ENCODE measurements at regions not wholly inside any gene's neighbourhood (a gene's known extent, or its start where the extent isn't known, plus 50 kb on each side); places are given as distances from the start of the nearest gene placed in this dataset.

DNA sequence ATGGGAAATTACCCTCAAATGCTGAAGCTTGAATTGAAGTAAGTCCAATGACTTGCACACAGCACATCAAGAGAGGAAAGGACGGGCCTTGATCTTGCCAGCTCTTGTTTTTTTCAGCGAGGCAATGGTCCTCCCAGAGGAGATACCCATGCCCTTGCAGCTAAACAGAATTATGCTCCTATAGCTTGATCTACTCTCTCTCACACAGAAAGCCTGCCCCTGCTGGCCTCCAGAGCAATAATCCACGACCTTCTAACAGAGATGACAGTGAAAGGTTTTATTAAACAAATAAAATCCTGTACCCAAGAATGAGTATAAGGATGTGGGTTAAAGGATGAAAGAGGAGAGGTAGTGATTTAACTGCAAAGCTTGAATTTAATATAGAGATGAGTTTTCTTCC, 268.0 kb downstream of the ADRA2A start:
- intact Hi-C loops (cut with micrococcal nuclease; ENCODE audit: unreplicated experiment): no loop called here
- Mint-ChIP-seq H3K9me3 (ENCODE audit: low read depth, unreplicated experiment) (no peaks in the 10 kb centered on the region), H3K4me3 (ENCODE audit: low read depth, unreplicated experiment) (no peak overlapping the region), H3K27ac (ENCODE audit: unreplicated experiment) (no peak overlapping the region), H3K27me3 (ENCODE audit: unreplicated experiment) (no peaks in the 10 kb centered on the region), H3K4me1 (ENCODE audit: low read depth, unreplicated experiment) (peaks cover 20% of the 10 kb centered on the region), H3K36me3 (ENCODE audit: insufficient read depth, unreplicated experiment) (no peaks in the 10 kb centered on the region)
- CTCF ChIA-PET: interaction anchor here (1.1 kb wide), 1 partner anchor 268 kb away, joined by 3 read pairs; the partner anchor contains the start of gene ADRA2A
- no TSS peak for BruUV-seq (replicated peaks)
- TF ChIP-seq CTCF (IDR thresholded peaks at IDR 0.05; ENCODE audit: unreplicated experiment): no peak
- DNase-seq: no peak

DNA sequence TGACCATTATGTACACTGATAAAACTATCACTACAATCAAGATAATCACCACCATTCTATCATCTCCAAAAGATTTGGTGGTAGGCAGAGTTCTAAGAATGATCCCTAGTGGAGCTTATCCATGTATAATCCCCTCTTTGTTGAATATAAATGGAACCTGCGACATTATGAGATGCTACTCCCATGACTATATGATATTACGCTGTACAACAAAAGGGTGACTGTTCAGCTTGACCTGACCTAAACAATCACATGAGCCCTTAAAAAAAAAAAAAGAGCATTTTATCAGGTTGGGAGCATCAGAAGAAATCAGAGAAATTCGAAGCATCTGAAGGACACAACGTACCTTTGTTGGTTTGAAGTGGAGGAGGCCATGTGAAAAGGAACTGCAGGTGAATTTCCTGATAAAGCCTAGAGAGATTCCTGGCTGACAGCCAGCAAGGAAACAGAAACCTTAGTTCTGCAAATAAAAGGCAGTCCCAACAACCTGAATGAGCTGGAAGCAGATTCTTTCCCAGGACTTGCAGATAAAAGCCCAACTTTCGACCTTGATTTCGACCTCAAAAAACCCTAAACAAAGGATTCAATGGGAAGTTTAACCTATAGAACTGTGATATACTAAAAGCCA, 270.7 kb downstream of the ADRA2A start:
- no peak for TF ChIP-seq CTCF (IDR thresholded peaks at IDR 0.05; ENCODE audit: unreplicated experiment)
- no peaks in the 10 kb centered on the region for H3K9me3 Mint-ChIP-seq (ENCODE audit: low read depth, unreplicated experiment)
- BruUV-seq (replicated peaks): no TSS peak
- H3K36me3 Mint-ChIP-seq (ENCODE audit: insufficient read depth, unreplicated experiment): no peaks in the 10 kb centered on the region
- peaks cover 20% of the 10 kb centered on the region for H3K4me1 Mint-ChIP-seq (ENCODE audit: low read depth, unreplicated experiment)
- H3K4me3 Mint-ChIP-seq (ENCODE audit: low read depth, unreplicated experiment): no peak overlapping the region
- peak; percentile 63 for DNase-seq
- H3K27ac Mint-ChIP-seq (ENCODE audit: unreplicated experiment): peak overlapping the region; percentile 52
- CTCF ChIA-PET: interaction anchor here (1.3 kb wide), 1 partner anchor 271 kb away, joined by 6 read pairs; the partner anchor contains the start of gene ADRA2A
- H3K27me3 Mint-ChIP-seq (ENCODE audit: unreplicated experiment): no peaks in the 10 kb centered on the region
- intact Hi-C loops (cut with micrococcal nuclease; ENCODE audit: unreplicated experiment): no loop called here

- no TSS peak for BruUV-seq (replicated peaks)
- Mint-ChIP-seq H3K27me3 (ENCODE audit: unreplicated experiment) (no peaks in the 10 kb centered on the region), H3K9me3 (ENCODE audit: low read depth, unreplicated experiment) (no peaks in the 10 kb centered on the region), H3K27ac (ENCODE audit: unreplicated experiment) (peak overlapping the region; percentile 52), H3K36me3 (ENCODE audit: insufficient read depth, unreplicated experiment) (no peaks in the 10 kb centered on the region), H3K4me1 (ENCODE audit: low read depth, unreplicated experiment) (peaks cover 20% of the 10 kb centered on the region), H3K4me3 (ENCODE audit: low read depth, unreplicated experiment) (no peak overlapping the region)
- intact Hi-C loops (cut with micrococcal nuclease; ENCODE audit: unreplicated experiment): no loop called here
- CTCF ChIA-PET: no interaction called here
- no peak for TF ChIP-seq CTCF (IDR thresholded peaks at IDR 0.05; ENCODE audit: unreplicated experiment)
- no peak for DNase-seq
These were observed 271.2 kb downstream of the ADRA2A start for GRCh38 chr10:111348076-111348475.

DNA sequence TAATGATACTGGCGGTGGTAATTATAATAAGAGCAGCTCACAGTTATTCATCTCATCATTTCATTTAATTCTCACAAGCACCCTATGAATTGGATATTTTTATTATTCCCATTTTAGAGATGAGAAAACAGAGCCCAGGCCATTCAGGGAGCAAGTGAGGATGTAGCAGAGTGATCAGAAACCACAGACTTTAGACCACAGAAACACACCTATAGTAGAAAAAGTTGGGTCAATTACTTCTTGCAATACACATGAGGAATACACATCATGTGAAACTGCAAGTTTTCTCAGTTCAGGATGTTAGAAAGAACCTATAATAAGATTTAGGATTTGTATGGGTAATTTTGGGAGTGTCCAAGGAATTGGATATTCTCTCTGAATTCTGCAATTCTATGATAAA, 278.0 kb downstream of the ADRA2A start:
- intact Hi-C loops (cut with micrococcal nuclease; ENCODE audit: unreplicated experiment): no loop called here
- Mint-ChIP-seq H3K9me3 (ENCODE audit: low read depth, unreplicated experiment) (no peaks in the 10 kb centered on the region), H3K27ac (ENCODE audit: unreplicated experiment) (no peak overlapping the region), H3K36me3 (ENCODE audit: insufficient read depth, unreplicated experiment) (no peaks in the 10 kb centered on the region), H3K4me1 (ENCODE audit: low read depth, unreplicated experiment) (no peaks in the 10 kb centered on the region), H3K4me3 (ENCODE audit: low read depth, unreplicated experiment) (no peak overlapping the region), H3K27me3 (ENCODE audit: unreplicated experiment) (no peaks in the 10 kb centered on the region)
- DNase-seq: no peak
- TF ChIP-seq CTCF (IDR thresholded peaks at IDR 0.05; ENCODE audit: unreplicated experiment): no peak
- BruUV-seq (replicated peaks): no TSS peak
- CTCF ChIA-PET: no interaction called here
